SH-SY5Y (cell line): ENCODE measurements at regions not wholly inside any gene's neighbourhood (a gene's known extent, or its start where the extent isn't known, plus 50 kb on each side); places are given as distances from the start of the nearest gene placed in this dataset.

Experiments
- GATA2 ChIP-seq: IDR thresholded peaks from 2 replicates; pipeline ENCODE4 v1.6.1; 2011; ENCODE audit warnings: mild to moderate bottlenecking, low read depth, low read length
- GATA3 ChIP-seq: IDR thresholded peaks from 2 replicates; pipeline ENCODE4 v1.6.1; 2011; ENCODE audit warnings: low read depth, mild to moderate bottlenecking, low read length, moderate library complexity

DNA sequence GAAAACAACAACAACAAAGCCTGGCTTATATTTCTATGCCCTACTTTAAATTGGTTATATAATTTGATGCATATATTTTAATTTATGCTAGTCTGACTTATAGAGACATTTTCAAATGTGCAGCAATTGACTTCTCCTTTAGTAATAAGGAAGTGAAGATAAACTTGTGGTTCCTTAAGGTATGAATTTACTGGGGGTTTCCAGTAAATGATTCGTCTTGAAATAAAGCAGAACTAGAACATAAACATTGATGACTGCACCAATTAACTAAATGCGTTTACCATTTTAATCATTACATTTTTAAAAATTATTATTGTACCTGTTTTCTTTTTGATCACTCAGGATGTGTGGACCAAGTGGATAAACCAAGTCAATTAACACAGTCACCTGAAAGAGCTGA, 99.6 kb upstream of the CCSER1 start:
- TF ChIP-seq GATA2 (no peak), GATA3 (no peak)
